ENCODE measurements at regions not wholly inside any gene's neighbourhood (a gene's known extent, or its start where the extent isn't known, plus 50 kb on each side); places are given as distances from the start of the nearest gene placed in this dataset.

DNA sequence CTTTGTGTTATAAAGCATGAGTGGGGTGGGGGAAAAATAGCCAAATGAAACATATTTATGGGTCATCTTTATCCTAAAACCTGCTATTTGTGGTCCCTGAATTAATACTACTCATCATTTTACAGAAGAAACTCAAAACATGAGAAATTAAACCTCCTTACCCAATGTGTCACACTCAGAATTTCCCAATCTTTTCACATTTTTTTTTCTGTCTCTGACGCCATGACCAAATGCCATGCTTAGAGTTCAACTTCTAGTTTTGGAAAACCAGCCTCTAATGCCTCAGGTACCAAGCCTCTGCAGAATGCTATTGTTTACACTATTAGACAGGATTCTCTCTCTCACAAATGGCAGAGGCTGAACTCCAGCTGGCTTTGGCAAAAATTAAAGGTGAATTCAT, 505.5 kb upstream of the WWC1 start:
- Histone ChIP-seq H3K9me3 (ENCODE audit: low read length) (no peaks in the 10 kb centered on the region), H3K4me1 (ENCODE audit: insufficient read depth, low read length) (no peaks in the 10 kb centered on the region), H3K4me2 (ENCODE audit: low read depth, low read length) (no peak overlapping the region), H3K27ac (ENCODE audit: extremely low read length, insufficient read depth, low read length) (no peak overlapping the region), H4K20me1 (ENCODE audit: insufficient read depth, low read length) (no peaks in the 10 kb centered on the region), H2AFZ (ENCODE audit: low read length) (no peak overlapping the region), H3K4me3 (replicated peaks in 1 of 3; ENCODE audit: insufficient read depth in 1 of 3, low read depth in 2 of 3, low read length in 3 of 3) (no peak overlapping the region), H3K9ac (ENCODE audit: insufficient read depth, low read depth, low read length) (no peak overlapping the region), H3K27me3 (ENCODE audit: control insufficient read depth in 1 of 2, insufficient read depth in 2 of 2, low read length in 2 of 2) (no peaks in the 10 kb centered on the region; a peak in 1 of 5 replicates), H3K36me3 (replicated peaks in 1 of 2; ENCODE audit: control insufficient read depth in 1 of 2, insufficient read depth in 2 of 2, low read length in 2 of 2) (no peaks in the 10 kb centered on the region), H3K79me2 (ENCODE audit: insufficient read depth, low read length) (no peaks in the 10 kb centered on the region)
- TF ChIP-seq, protein P1, sequence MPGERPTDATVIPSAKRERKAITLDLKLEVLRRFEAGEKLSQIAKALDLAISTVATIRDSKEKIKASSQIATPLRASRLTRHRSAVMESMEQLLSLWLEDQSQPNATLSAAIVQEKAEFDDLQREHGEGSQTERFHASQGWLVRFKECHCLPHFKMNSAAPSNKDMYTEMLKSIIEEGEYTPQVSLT (CRISPR knock-in tag; IDR thresholded peaks at IDR 0.05; ENCODE audit: borderline replicate concordance, low read depth), result no peak
- no peak for TF ChIP-seq AGO2 (optimal IDR thresholded peaks at IDR 0.05; ENCODE audit: low read depth, low read length)
- TF ChIP-seq TBX3 (IDR thresholded peaks at IDR 0.05; ENCODE audit: borderline replicate concordance), result no peak
- no peak for TF ChIP-seq ZNF761 (CRISPR knock-in tag; conservative IDR thresholded peaks at IDR 0.05)
- TF ChIP-seq, protein P2, sequence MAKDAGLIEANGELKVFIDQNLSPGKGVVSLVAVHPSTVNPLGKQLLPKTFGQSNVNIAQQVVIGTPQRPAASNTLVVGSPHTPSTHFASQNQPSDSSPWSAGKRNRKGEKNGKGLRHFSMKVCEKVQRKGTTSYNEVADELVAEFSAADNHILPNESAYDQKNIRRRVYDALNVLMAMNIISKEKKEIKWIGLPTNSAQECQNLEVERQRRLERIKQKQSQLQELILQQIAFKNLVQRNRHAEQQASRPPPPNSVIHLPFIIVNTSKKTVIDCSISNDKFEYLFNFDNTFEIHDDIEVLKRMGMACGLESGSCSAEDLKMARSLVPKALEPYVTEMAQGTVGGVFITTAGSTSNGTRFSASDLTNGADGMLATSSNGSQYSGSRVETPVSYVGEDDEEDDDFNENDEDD (CRISPR knock-in tag; IDR thresholded peaks at IDR 0.05; ENCODE audit: borderline replicate concordance), result no peak
- TF ChIP-seq, protein P3, sequence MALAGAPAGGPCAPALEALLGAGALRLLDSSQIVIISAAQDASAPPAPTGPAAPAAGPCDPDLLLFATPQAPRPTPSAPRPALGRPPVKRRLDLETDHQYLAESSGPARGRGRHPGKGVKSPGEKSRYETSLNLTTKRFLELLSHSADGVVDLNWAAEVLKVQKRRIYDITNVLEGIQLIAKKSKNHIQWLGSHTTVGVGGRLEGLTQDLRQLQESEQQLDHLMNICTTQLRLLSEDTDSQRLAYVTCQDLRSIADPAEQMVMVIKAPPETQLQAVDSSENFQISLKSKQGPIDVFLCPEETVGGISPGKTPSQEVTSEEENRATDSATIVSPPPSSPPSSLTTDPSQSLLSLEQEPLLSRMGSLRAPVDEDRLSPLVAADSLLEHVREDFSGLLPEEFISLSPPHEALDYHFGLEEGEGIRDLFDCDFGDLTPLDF (CRISPR knock-in tag; IDR thresholded peaks at IDR 0.05), result no peak
- no peak for TF ChIP-seq HHEX (CRISPR knock-in tag; IDR thresholded peaks at IDR 0.05)
- CTCF ChIA-PET (ENCODE audit: low intra/inter-chr PET ratio, low total read pairs), result no interaction called here
- POLR2A ChIA-PET, result no interaction called here
- BruUV-seq (replicated peaks), result no TSS peak
- DNase-seq (ENCODE audit: low spot score), result no peak
- intact Hi-C loops (cut with micrococcal nuclease; ENCODE audit: unreplicated experiment), result no loop called here
- no peak for ATAC-seq
- in situ Hi-C loops (cut with HindIII; ENCODE audit: extremely low pct_ligation_motif_present, low pct_unique_long_range_greater_than_20kb), result no loop called here
- FAIRE-seq, result no peak
- WGBS (ENCODE audit: low lambda C conversion rate), result 0% methylated on average over 1 of the region's 1 CpG
